Karpas-422 (cell line): ENCODE measurements at regions not wholly inside any gene's neighbourhood (a gene's known extent, or its start where the extent isn't known, plus 50 kb on each side); places are given as distances from the start of the nearest gene placed in this dataset.

ENCODE experiments used
- DNase-seq: peaks from one replicate; pipeline ENCODE4 v3.0.0-alpha.2; 2015
- H2AFZ ChIP-seq: fragments of 200-600 bp; sonication (generic); 2 replicates; pipeline ENCODE4 v1.6.1; 2014; ENCODE audit warnings: antibody characterized with exemption, low read length, mixed read lengths
- H3K27ac ChIP-seq: fragments of 200-600 bp; sonication (generic); 2 replicates; pipeline ENCODE4 v1.5.1; 2014; ENCODE audit warnings: mild to moderate bottlenecking, low read length, moderate library complexity
- H3K27me3 ChIP-seq: fragments of 200-600 bp; sonication (generic); 2 replicates; pipeline ENCODE4 v1.6.1; 2014; ENCODE audit warnings: low read length, mixed read lengths
- H3K36me3 ChIP-seq: fragments of 200-600 bp; sonication (generic); 2 replicates; pipeline ENCODE4 v1.6.1; 2014; ENCODE audit warnings: low read length, mixed read lengths; ENCODE audit not compliant: insufficient read depth
- H3K4me1 ChIP-seq: fragments of 200-600 bp; sonication (generic); 2 replicates; pipeline ENCODE4 v1.6.1; 2014; ENCODE audit warnings: mild to moderate bottlenecking, low read length, mixed read lengths
- H3K4me2 ChIP-seq: fragments of 200-600 bp; sonication (generic); 2 replicates; pipeline ENCODE4 v1.6.1; 2014; ENCODE audit warnings: low read length, low read depth, mild to moderate bottlenecking; ENCODE audit not compliant: poor library complexity, severe bottlenecking
- H3K4me3 ChIP-seq: fragments of 200-600 bp; sonication (generic); 2 replicates; pipeline ENCODE4 v1.5.1; 2014; ENCODE audit warnings: mild to moderate bottlenecking, antibody characterized with exemption, low read length, mixed read lengths
- H3K79me2 ChIP-seq: fragments of 200-600 bp; sonication (generic); 2 replicates; pipeline ENCODE4 v1.6.1; 2014; ENCODE audit warnings: mild to moderate bottlenecking, low read length, mixed read lengths
- H3K9ac ChIP-seq: fragments of 200-600 bp; sonication (generic); 2 replicates; pipeline ENCODE4 v1.6.0; 2014; ENCODE audit warnings: low read length
- H3K9me2 ChIP-seq: fragments of 200-600 bp; sonication (generic), shearing (Covaris generic); replicated peaks from 2 replicates; pipeline ENCODE4 v1.6.0; 2014; ENCODE audit warnings: mild to moderate bottlenecking, low read length, moderate library complexity; ENCODE audit not compliant: insufficient read depth
- H3K9me3 ChIP-seq: fragments of 300-700, 200-600 bp; sonication (generic); 2 replicates; pipeline ENCODE4 v1.6.1; 2014; ENCODE audit warnings: low read length, mixed read lengths
- H4K20me1 ChIP-seq: fragments of 200-600 bp; sonication (generic); 2 replicates; pipeline ENCODE4 v1.6.1; 2014; ENCODE audit warnings: mild to moderate bottlenecking, antibody characterized with exemption, low read length, low read depth; ENCODE audit not compliant: insufficient read depth

GRCh38 chr4:128551280-128551679 lies 258.2 kb upstream of the JADE1 start:
- Histone ChIP-seq H3K36me3 (no peaks in the 10 kb centered on the region), H3K4me3 (no peak overlapping the region), H3K4me1 (peaks cover 18% of the 10 kb centered on the region), H3K4me2 (no peak overlapping the region), H2AFZ (no peak overlapping the region), H3K27ac (no peak overlapping the region), H3K9ac (no peak overlapping the region), H4K20me1 (no peaks in the 10 kb centered on the region), H3K27me3 (no peaks in the 10 kb centered on the region), H3K9me3 (no peaks in the 10 kb centered on the region), H3K79me2 (no peaks in the 10 kb centered on the region), H3K9me2 (no peaks in the 10 kb centered on the region)
- DNase-seq = no peak

- H2AFZ ChIP-seq = no peak overlapping the region
- H3K4me1 ChIP-seq = peaks cover 18% of the 10 kb centered on the region
- no peaks in the 10 kb centered on the region for H3K79me2 ChIP-seq
- H3K27ac ChIP-seq = no peak overlapping the region
- H4K20me1 ChIP-seq = no peaks in the 10 kb centered on the region
- H3K4me3 ChIP-seq = no peak overlapping the region
- H3K9me3 ChIP-seq = no peaks in the 10 kb centered on the region
- DNase-seq = no peak
- no peaks in the 10 kb centered on the region for H3K27me3 ChIP-seq
- no peaks in the 10 kb centered on the region for H3K9me2 ChIP-seq
- no peak overlapping the region for H3K4me2 ChIP-seq
- no peaks in the 10 kb centered on the region for H3K36me3 ChIP-seq
- no peak overlapping the region for H3K9ac ChIP-seq
These were observed 259.4 kb upstream of the JADE1 start for GRCh38 chr4:128550060-128550459.

GRCh38 chr4:128549636-128550035 lies 259.9 kb upstream of the JADE1 start:
- Histone ChIP-seq H3K9me3 (no peaks in the 10 kb centered on the region), H3K36me3 (no peaks in the 10 kb centered on the region)

GRCh38 chr4:128548381-128548780 lies 260.8 kb upstream of the PGRMC2 start:
- H3K4me3 ChIP-seq = no peak overlapping the region
- no peaks in the 10 kb centered on the region for H4K20me1 ChIP-seq

More at GRCh38 chr4:128549636-128550035, 259.9 kb upstream of the JADE1 start:
- Histone ChIP-seq H3K4me3 (no peak overlapping the region), H3K4me2 (no peak overlapping the region), H3K4me1 (peaks cover 18% of the 10 kb centered on the region), H3K9me2 (no peaks in the 10 kb centered on the region), H3K79me2 (no peaks in the 10 kb centered on the region), H2AFZ (no peak overlapping the region), H3K27me3 (no peaks in the 10 kb centered on the region), H4K20me1 (no peaks in the 10 kb centered on the region), H3K9ac (no peak overlapping the region), H3K27ac (no peak overlapping the region)
- DNase-seq = no peak

GRCh38 chr4:128544272-128544671 lies 256.7 kb upstream of the PGRMC2 start:
- H3K4me3 ChIP-seq = no peak overlapping the region
- H3K27me3 ChIP-seq = no peaks in the 10 kb centered on the region
- H3K9me3 ChIP-seq = no peaks in the 10 kb centered on the region
- H3K79me2 ChIP-seq = no peaks in the 10 kb centered on the region
- no peaks in the 10 kb centered on the region for H3K36me3 ChIP-seq
- DNase-seq = no peak
- H3K4me1 ChIP-seq = peaks cover 13% of the 10 kb centered on the region
- H4K20me1 ChIP-seq = no peaks in the 10 kb centered on the region
- H3K9ac ChIP-seq = no peak overlapping the region
- peak overlapping the region; percentile 61 for H2AFZ ChIP-seq
- no peaks in the 10 kb centered on the region for H3K9me2 ChIP-seq
- peak overlapping the region; percentile 32 for H3K4me2 ChIP-seq
- no peak overlapping the region for H3K27ac ChIP-seq

More at GRCh38 chr4:128548381-128548780, 260.8 kb upstream of the PGRMC2 start:
- Histone ChIP-seq H3K9ac (no peak overlapping the region), H3K9me3 (no peaks in the 10 kb centered on the region), H2AFZ (no peak overlapping the region), H3K9me2 (no peaks in the 10 kb centered on the region), H3K79me2 (no peaks in the 10 kb centered on the region), H3K27me3 (no peaks in the 10 kb centered on the region), H3K4me1 (peaks cover 19% of the 10 kb centered on the region), H3K4me2 (no peak overlapping the region), H3K36me3 (no peaks in the 10 kb centered on the region), H3K27ac (no peak overlapping the region)
- no peak for DNase-seq

GRCh38 chr4:128543696-128544095 lies 256.1 kb upstream of the PGRMC2 start:
- peak overlapping the region; percentile 32 for H3K4me2 ChIP-seq
- no peak overlapping the region for H3K4me3 ChIP-seq
- no peak for DNase-seq
- H4K20me1 ChIP-seq = no peaks in the 10 kb centered on the region
- no peaks in the 10 kb centered on the region for H3K27me3 ChIP-seq
- H3K36me3 ChIP-seq = no peaks in the 10 kb centered on the region
- H3K4me1 ChIP-seq = peaks cover 13% of the 10 kb centered on the region
- H2AFZ ChIP-seq = peak overlapping the region; percentile 61
- no peak overlapping the region for H3K27ac ChIP-seq
- no peaks in the 10 kb centered on the region for H3K9me2 ChIP-seq
- H3K9ac ChIP-seq = peak overlapping the region; percentile 19
- H3K9me3 ChIP-seq = no peaks in the 10 kb centered on the region
- H3K79me2 ChIP-seq = no peaks in the 10 kb centered on the region

- Histone ChIP-seq H3K9me2 (no peaks in the 10 kb centered on the region), H3K4me2 (no peak overlapping the region), H2AFZ (no peak overlapping the region), H3K4me1 (peaks cover 13% of the 10 kb centered on the region), H3K27ac (no peak overlapping the region), H3K36me3 (no peaks in the 10 kb centered on the region), H3K79me2 (no peaks in the 10 kb centered on the region), H3K9ac (no peak overlapping the region), H4K20me1 (no peaks in the 10 kb centered on the region), H3K27me3 (no peaks in the 10 kb centered on the region), H3K4me3 (no peak overlapping the region), H3K9me3 (no peaks in the 10 kb centered on the region)
- no peak for DNase-seq
These were observed 254.4 kb upstream of the PGRMC2 start for GRCh38 chr4:128542047-128542446.

- H3K9ac ChIP-seq = no peak overlapping the region
- H3K27me3 ChIP-seq = 0 out of 2 replicates have a peak, but pooled peaks cover 4% of the 10 kb centered on the region
- no peaks in the 10 kb centered on the region for H3K9me2 ChIP-seq
- peaks cover 3% of the 10 kb centered on the region; the same call in 1 of the 2 replicates for H3K9me3 ChIP-seq
- H3K4me2 ChIP-seq = no peak overlapping the region
- no peak for DNase-seq
- H4K20me1 ChIP-seq = no peaks in the 10 kb centered on the region
- H3K27ac ChIP-seq = no peak overlapping the region
- H2AFZ ChIP-seq = no peak overlapping the region
- no peak overlapping the region for H3K4me3 ChIP-seq
- H3K79me2 ChIP-seq = no peaks in the 10 kb centered on the region
- no peaks in the 10 kb centered on the region for H3K36me3 ChIP-seq
- H3K4me1 ChIP-seq = peaks cover 13% of the 10 kb centered on the region
These were observed 252.5 kb upstream of the PGRMC2 start for GRCh38 chr4:128540122-128540521.
